Stimulated activated naive CD8-positive, alpha-beta T cell treated with anti-CD3 and anti-CD28 coated beads, Interleukin-15, Interleukin-2, amounts not matched to agents 100 U/mL and 50 U/mL, for 24 hours (primary cell): ENCODE measurements at regions not wholly inside any gene's neighbourhood (a gene's known extent, or its start where the extent isn't known, plus 50 kb on each side); places are given as distances from the start of the nearest gene placed in this dataset.
A peak's percentile ranks its signal among the peaks of the same experiment; 100 is the strongest.

Experiments used
- ATAC-seq: fragments of 150-1000 bp; cut with Tn5 transposase; one replicate; pipeline ENCODE4 v1.10.0; 2021
- DNase-seq: peaks from one replicate; pipeline ENCODE4 v3.0.0; 2021

DNA sequence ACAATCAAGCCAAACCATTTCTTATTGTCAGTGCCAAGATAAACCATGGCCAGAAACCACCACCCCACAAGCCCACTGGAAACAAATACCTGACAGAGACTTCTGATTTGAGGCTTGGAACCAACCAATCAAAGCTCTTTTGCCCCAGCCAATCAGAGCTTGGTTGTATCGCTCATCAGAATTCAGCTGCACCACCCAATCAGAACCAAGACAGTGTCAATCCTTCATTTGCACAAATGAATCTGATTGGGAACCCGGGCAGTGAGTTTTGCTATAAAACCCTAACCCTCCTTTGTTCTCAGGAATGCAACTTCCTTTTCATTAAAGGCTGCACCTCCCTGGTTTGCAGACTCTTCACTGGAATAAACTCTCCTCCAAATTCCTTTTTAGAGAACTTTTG lies 87.4 kb downstream of the ELAPOR2 start:
- ATAC-seq (no peak), DNase-seq (no peak)

DNA sequence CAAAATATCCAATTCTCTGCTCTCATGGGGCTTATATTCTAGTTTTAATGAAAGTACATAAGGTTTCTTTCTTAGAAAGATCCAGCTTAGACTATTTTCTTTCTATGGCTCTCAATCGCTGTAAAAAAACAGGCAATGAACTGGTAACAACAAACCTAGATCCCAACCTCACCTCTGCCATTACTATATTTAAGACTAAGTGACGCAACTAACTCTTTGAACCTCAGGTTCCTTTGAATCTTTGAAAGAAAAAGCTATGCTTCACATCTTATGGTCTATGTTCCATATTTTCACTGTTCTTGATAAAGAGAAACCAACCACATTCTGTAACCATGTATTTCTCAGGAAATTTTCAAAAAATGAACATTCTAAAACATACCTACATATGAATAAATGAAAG lies 88.5 kb downstream of the ELAPOR2 start:
- ATAC-seq (no peak), DNase-seq (no peak)

DNA sequence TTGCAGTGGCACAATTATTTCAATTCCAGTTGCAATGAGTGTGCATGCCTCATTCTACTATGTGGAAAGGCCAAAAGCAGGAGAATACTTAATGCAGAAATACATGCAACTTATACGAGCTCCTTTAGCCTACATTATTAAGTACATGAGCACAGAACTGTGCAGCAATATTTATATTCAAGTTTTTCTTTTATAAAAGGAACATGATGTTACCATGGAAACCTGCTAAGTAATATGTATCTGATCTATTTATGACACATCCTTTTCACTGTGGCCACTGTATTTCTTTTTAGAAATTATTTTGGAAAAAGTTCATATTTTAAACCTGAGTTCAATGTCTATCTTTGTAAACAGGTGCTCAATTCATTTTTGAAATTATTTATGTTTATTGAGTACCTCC lies 88.9 kb downstream of the ELAPOR2 start:
- ATAC-seq: no peak
- no peak for DNase-seq

DNA sequence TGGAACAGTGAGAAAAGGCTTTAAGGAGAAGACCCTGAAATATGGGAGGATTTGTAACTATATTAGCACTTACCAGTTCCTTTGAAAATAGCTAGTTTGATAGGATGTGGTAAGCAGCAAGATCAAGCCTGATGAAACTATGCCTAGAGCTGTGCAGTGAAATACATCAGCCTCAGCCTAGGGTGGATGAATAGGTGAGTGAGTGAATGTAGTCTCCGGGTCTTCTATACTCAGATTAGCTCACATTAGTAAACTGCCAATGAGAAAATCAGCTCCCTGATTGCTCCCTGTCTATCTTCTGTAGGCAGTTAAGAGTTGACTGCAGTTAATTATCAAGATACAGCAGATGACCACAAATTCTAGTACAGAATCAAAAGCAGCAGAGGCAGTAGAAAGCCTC lies 89.6 kb downstream of the ELAPOR2 start:
- DNase-seq: no peak
- no peak for ATAC-seq

DNA sequence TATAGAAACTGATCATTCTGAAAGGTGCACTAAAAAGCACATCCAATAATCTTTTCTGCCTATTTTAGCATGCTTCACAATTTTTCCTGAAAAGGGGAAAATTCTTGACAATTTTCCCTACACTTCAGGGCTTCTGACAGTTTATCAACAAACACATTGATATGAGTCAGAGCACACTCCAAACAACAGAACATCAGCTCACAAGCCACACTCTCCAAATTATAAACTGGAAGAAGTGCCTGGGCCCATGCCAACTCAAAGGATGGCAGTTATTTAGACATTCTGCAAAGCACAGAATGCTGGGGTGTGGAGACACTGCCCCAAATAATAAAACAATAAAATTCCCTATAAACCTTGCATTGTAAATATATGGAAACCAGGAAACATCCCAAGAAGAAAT lies 90.8 kb downstream of the ELAPOR2 start:
- no peak for DNase-seq
- ATAC-seq: no peak

DNA sequence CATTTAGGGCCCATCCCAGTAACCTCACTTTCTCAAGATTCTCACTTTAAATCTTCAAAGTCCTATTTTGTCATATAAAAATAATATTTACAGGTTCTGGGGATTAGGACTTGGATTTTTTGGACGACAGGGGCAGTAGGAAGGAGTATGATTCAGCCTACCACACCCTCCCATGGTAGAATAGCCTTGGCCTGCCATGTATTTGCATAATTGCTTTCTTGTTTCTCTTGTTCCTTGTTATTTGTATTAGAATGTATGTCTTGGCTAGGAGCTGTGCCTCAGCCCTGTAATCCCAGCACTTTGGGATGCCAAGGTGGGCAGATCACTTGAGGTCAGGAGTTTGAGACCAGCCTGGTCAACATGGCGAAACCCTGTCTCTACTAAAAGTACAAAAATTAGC lies 92.5 kb downstream of the ELAPOR2 start:
- DNase-seq (no peak), ATAC-seq (no peak)

DNA sequence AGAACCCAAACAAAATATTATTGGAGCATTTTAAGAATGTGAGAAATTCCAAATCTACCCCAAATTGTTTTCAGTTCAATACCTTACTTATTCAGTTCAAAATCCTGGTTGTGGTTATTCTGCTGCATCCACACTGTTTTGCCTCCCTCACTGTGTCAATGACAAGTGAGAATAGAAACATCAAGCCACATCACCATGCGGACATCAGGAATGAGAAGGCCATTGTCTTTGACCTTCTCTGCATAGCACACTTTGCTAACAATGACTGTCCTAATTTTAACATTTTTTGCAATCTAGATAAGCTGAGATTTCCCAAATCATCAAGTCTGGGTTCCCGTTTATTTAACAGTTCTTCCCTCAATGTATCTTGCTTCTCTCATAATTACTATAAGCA lies 93.7 kb downstream of the ELAPOR2 start:
- DNase-seq (no peak), ATAC-seq (no peak)

DNA sequence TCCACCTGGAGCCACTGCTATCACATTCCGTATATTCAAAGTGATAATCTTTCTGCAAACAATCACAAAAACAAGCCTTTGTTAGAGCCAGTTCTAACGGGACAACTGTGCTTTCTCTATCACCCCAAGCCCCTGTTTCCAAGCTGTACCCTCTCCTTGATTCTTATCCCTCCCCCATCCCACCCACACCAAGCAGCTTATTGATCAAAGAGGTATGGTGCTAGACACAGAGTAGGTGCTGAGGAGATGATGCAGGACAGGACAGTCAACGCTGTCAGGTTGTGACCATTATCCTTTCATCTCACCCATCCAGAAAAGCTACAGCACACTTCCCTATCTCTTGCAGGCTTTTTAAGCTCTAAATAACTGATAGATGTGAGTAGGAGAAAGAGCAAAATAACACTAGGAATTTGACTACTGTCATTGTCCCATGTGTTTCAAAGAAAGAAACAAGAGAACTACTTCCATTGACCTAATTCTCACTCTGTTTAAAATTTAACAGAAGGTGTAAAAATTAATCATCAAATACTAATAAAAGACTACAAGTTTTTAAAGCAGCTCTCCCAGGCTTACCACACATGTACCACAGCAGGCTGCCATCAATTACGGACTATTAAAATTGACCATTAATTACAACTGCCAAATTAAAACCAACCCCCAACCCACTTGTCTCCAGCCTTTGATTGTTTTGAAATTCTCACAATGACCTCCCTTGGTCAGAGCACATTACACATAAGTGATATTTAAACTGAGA lies 94.3 kb downstream of the ELAPOR2 start:
- DNase-seq (no peak), ATAC-seq (no peak)

DNA sequence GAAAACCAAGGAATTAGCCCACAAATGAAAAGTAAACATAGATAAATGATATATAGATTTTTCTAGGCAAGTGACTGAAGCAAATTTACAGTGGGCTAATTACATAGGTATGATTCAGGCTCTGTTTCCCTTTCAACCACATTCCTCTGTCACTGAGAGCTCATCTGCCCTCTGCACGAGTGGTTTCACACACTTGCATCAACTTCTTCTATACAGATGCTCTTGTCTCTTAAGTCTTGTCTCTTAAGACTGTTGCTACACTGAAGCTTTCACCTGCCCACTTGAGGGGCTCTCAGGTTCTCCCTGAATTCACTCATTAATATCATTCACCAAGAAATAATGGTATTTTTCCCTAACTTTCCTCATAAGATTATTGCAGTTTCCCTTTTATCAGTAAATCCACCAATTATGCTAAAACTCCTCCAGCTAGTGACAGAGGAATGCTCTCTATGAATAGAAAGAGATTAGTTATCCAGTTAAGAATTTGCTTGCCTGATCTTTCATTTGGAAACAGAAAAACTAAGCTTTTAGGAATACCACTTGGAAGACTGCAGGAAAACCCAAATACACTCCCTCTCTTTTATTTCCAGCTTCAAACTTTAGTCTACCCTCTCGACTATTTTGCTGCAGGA lies 95.7 kb downstream of the ELAPOR2 start:
- DNase-seq (no peak), ATAC-seq (peak; percentile 79)

DNA sequence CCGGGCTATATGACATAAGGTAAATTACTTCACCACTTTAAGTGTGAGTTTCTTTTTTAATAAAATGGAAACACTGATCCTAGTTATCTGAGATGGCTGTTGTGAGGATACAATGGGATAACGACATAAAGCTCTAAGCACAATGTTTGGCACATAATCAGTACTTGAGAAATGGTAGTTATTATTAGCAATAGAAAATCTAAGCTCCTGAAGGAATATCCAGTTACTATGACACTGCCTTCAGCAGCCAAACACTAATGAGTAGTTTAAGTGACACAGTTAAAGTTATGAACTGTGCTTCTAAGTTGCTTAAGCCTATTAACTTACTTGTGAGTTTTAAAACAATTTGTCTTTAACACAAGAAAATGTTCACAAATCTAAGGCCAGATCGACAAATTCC lies 96.8 kb downstream of the ELAPOR2 start:
- no peak for DNase-seq
- ATAC-seq: no peak

DNA sequence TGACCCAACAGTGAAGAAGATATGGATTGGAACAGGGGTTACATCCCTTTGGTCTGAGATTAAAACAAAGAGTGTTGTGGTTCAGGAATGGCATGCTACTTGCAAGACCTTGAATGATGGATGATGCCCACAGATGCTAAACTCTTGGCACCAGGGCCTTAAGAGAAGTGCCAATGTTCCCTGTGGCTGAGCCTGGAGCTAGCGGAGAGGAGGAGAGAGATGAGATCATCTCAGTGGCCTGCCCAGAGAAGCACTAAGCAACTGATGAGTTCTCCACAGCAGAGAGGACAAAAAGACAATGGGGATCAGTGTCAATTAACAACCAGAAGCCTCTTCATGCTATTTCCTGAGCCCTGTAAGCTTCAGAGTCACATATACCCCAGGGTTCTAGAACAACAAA lies 97.8 kb downstream of the ELAPOR2 start:
- ATAC-seq (no peak), DNase-seq (no peak)

DNA sequence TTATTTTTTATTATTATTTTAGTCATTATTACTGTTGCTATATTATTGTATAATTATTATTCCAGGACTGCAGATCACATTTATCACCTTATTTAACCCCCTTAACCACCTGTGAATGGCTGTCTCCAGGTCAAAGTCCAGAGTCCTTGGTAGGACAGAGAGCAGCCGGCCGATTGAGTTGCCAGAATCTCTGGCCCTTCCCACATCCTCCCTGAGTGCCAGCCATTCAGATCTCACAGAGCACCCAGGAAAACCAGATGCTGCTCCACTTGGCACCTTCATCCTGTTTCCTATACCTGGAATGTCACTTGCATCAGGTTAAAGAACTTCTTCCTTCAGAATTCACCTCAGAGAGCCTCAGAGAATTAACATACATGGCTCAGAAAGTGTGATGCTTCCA lies 101.1 kb downstream of the ELAPOR2 start:
- DNase-seq (no peak), ATAC-seq (no peak)

DNA sequence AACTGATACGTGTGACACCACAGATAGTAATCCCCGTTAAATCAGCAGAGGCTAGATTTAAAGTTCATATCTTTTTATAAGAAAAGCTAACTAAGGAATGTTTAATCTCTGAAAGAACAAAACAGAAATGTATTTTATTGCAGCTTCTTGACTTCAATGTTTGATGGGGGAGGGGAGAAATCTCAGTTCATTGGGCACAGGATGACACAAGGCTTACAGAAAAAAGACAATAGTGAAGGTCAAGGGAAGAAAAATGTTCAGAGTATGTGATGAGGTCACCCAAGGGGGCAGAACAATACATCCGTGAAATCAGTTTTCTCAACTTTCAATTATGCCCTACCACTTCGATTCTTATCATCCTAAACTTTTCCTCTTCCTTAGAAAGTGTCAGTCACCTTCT lies 102.9 kb downstream of the ELAPOR2 start:
- DNase-seq: no peak
- no peak for ATAC-seq

DNA sequence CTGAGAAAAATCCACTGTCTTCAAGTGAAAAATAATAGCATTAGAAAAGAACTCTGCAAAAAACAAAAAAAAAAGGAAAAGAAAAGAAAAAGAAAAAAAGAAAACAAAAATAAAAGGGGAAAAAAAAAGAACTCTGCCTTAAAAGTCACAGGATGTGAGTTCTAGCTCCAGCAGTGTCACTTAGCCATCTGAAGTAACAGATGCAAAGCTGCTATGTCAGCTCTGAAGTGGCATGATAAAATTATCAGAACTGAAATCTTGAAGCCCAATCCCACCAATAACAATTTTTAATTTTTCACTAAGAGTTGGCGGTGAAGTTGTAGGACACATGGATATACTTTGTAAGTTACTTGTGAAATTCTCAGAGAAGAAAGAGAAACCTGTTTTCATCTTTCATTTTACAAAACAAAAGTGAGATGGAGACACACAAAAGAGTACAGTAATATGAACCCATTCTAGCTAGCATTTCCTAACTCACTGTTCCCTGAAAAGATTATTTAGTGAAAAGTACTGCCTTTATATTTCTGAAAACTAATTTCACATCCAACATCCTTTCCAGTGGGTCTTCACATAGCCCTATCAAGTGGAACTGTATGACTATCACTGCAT lies 103.5 kb downstream of the ELAPOR2 start:
- ATAC-seq (no peak), DNase-seq (no peak)

DNA sequence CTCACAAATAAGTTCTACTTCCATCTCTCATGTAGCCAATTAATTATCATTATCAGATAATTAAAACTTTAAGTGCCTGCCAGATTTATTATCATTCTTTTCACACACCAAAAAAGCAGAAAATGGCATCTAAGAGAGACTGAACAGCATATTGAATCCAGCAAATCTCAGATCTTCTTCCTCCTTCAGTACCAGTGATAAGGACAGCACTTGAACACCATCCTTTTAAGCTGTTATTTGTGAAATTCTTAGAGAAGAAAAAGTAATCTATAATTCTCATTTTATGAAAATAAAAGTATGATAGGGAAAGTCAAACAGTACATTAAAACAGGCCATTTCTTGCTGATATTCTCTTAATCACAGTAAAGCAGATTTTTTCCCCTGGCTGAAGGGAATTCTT lies 104.5 kb downstream of the ELAPOR2 start:
- ATAC-seq (no peak), DNase-seq (no peak)

DNA sequence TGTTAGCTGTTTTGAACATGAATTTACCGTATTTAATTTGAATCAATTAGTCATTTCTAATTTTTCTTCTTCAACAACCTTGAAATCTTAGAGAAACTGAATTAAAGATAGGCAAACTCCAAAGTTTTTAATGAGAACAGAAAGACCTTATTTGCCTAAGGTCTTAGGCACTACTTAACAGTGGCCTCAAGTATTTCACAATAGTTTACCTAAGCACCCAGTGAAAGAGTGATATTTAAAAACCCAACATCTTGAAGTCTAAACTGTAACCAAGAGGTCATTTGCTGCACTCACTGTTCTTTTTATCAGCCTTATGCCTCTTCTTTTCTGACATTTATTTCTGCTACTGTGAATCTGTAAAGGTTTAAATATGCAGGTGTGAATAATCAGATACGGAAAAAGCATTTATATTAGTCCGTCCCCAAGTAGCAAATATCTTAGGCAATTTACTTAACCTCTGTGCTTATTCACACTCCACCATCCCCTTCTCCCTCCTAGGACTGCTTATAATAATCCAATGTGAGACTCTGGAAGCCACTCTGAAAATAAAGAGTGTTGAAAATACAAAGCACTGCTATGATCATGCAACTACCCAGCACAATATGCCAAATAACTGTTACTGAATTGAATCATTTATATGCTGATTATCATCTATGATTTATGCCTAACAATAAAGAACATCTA lies 105.7 kb downstream of the ELAPOR2 start:
- DNase-seq (no peak), ATAC-seq (no peak)

DNA sequence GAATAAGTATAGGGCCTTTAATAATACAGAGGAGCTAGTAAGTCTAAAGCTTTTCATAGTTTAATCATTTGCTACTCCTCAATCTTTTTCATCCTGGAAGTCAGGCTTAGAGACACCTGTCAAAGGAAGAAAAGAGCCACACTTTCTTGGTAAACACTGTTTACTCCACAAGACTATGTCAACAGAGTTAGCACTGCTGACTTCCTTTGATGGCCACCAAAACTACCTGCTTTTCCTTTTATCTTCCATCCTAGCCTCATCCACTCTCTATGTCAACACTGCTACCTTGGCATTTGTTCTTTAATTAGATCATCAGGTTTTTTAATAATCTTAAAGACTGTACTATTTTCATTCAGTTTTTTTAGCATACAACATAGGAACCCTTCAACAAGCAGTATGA lies 106.2 kb downstream of the ELAPOR2 start:
- ATAC-seq: no peak
- no peak for DNase-seq

DNA sequence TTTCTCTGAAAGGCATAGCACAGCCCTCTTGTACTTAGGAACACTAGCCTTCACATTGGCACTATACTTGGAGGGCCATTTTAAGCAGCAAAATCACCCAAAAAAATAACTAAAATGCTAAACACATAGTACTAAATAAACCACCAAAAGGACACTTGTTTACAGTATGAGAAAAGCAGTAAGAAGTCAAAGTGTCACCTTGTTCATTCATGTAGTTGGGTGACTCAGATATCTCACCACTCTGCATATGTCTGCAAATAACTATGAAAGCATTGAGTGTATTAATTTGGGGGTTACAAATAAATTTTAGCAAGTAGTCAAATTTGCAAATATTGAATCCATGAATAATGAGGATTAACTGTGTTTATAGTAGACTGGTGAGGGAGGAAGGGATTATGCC lies 107.6 kb downstream of the ELAPOR2 start:
- ATAC-seq (no peak), DNase-seq (no peak)

DNA sequence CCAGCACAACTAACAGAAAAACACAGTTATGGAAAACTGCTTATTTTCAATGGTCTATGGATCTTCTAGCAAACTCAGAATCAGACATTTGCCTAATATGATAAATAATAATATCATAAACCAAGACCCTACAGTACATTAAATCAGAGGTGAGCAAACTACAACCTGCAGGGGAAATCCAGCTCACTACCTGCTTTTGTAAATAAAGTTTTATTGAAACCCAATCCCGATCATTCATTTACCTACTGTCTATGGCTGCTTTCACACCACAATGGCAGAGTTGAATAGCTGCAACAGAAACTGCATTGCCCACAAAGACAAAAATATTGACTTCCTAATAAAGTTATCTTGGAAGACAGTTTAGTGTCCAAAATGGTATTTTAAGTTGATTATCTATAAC lies 108.5 kb downstream of the ELAPOR2 start:
- no peak for DNase-seq

DNA sequence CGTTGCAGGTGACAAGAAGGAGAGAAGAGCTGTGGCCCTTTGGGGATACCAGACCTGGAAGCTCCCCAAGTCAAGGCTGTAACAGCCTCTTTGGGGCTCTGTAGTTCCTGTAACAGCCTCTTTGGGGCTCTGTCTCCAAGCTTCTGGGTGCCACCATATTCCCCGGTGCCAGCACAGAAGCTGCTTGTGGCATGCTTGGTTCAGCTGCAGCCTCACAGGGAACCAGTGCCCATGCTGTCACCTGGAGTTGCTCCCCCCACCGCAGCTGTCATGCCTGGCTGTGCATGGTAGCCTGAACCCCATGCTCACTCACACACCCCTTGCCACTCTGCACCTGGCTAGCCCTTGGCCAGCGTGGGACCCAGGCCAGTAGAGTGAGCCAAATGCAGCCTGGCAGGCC lies 109.1 kb downstream of the ELAPOR2 start:
- ATAC-seq (peak; percentile 40), DNase-seq (no peak)

More for the DNA sequence above, 108.5 kb downstream of the ELAPOR2 start:
- no peak for ATAC-seq

DNA sequence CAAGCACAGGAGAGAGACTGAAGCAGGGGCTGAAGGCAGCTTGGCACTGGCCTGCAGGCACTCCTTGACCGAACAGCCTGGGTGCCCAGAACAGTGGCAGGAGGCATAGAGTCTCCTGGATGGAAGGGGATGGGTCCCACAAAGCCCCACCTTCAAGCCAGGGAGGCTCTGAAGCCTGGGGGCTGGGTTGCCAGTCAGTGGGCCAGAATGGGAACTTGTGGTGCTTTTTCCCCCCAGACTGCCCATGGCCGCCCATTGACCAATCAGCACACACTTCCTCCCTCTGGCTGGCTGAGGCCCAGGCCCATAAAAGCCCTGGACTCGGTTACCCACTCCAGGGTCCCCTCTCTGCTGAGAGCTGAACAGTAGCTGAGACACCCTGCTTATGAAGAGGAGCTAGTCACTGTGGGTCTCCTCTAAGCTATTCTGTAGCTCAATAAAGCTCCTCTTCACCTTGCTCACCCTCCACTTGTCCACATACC lies 109.6 kb downstream of the ELAPOR2 start:
- DNase-seq: no peak
- ATAC-seq: no peak

DNA sequence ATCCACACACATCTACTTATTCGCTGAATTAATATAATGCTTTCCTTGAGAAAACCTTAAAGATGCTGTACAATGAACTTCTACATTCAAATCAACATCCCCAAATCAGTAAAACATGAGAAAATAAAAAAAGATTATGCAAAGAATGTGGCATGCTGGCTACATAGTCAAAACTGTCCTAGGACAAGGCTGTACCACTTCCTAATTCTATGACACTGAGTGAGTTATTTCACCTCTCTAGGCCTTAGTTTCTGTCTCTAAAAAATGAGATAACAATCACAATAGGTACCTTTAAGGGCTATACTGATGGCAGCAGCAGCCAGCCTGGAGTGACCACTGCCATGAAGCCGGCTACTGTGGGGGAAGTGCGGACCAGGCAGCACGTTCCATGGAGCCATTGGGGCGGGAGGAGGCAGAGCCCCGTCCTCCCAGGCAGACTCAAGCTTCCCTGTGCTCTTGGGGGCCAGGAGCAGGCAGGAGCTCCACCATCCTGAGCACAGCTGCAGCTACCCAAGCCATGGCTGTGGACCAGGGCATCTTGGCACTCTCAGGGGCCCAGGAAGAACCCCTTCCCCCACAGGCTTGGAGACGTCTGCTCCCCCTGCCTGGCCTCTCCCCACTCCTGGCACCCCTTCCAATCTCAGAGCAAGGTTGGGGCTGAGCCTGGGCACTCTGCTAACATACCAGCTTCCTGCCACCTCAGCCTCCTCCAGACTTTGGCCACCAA lies 110.2 kb downstream of the ELAPOR2 start:
- DNase-seq: no peak
- ATAC-seq: no peak
